MCF 10A (cell line): ENCODE measurements at regions not wholly inside any gene's neighbourhood (a gene's known extent, or its start where the extent isn't known, plus 50 kb on each side); places are given as distances from the start of the nearest gene placed in this dataset.
"Not testable (repeated sequence)": the region's sequence is repeated elsewhere in the genome, so short reads cannot be mapped to it uniquely, and the experiment has no call there.

Experiments
- BruUV-seq: library from RNA; stranded (reverse); fragments of 400-500 nt; replicated peaks from 2 replicates; lab custom pipeline; 2021; lab: Mats Ljungman, UMichigan
- CTCF ChIA-PET: fragments of 300-600 bp; sonication (Branson Sonifier 250); formaldehyde crosslinking; extraction: SDS; loops from one replicate; lab custom pipeline; 2021; ENCODE audit warnings: antibody characterized with exemption, inconsistent platforms; lab: Yijun Ruan, JAX
- POLR2A ChIA-PET: fragments of 300-600, 350-650 bp; sonication (Branson Sonifier 250); formaldehyde crosslinking; extraction: SDS; loops from one replicate; lab custom pipeline; 2020; ENCODE audit warnings: antibody characterized with exemption, inconsistent platforms; lab: Yijun Ruan, JAX
- DNase-seq: peaks from one replicate; pipeline ENCODE4 v3.0.0-alpha.2; 2018; ENCODE audit not compliant: unreplicated experiment
- H3K27ac Mint-ChIP-seq: one replicate; pipeline ENCODE4 v1.8.0; 2022; ENCODE audit warnings: mild to moderate bottlenecking, low read depth, mixed read lengths; ENCODE audit not compliant: unreplicated experiment
- H3K27me3 Mint-ChIP-seq: one replicate; pipeline ENCODE4 v1.8.0; 2022; ENCODE audit warnings: mixed read lengths; ENCODE audit not compliant: insufficient read depth, unreplicated experiment
- H3K36me3 Mint-ChIP-seq: one replicate; pipeline ENCODE4 v1.8.0; 2022; ENCODE audit warnings: mild to moderate bottlenecking, moderate library complexity, mixed read lengths; ENCODE audit not compliant: insufficient read depth, unreplicated experiment
- H3K4me1 Mint-ChIP-seq: one replicate; pipeline ENCODE4 v1.8.0; 2022; ENCODE audit warnings: mixed read lengths; ENCODE audit not compliant: insufficient read depth, unreplicated experiment
- H3K4me3 Mint-ChIP-seq: one replicate; pipeline ENCODE4 v1.8.0; 2022; ENCODE audit warnings: mild to moderate bottlenecking, moderate library complexity, mixed read lengths; ENCODE audit not compliant: unreplicated experiment
- H3K9me3 Mint-ChIP-seq: one replicate; pipeline ENCODE4 v1.8.0; 2022; ENCODE audit warnings: mixed read lengths; ENCODE audit not compliant: unreplicated experiment
- intact Hi-C: fragments of 100-400 bp; cut with micrococcal nuclease; formaldehyde crosslinking; loops from 2 replicates; pipeline ENCODE4 v1.14.1; 2022
- TF ChIP-seq, protein P1 (sequence below): fragments of 200-600 bp; IDR thresholded peaks from one replicate; pipeline ENCODE4 v1.8.0; 2022; ENCODE audit warnings: antibody characterized with exemption, mild to moderate bottlenecking; ENCODE audit not compliant: unreplicated experiment

DNA sequence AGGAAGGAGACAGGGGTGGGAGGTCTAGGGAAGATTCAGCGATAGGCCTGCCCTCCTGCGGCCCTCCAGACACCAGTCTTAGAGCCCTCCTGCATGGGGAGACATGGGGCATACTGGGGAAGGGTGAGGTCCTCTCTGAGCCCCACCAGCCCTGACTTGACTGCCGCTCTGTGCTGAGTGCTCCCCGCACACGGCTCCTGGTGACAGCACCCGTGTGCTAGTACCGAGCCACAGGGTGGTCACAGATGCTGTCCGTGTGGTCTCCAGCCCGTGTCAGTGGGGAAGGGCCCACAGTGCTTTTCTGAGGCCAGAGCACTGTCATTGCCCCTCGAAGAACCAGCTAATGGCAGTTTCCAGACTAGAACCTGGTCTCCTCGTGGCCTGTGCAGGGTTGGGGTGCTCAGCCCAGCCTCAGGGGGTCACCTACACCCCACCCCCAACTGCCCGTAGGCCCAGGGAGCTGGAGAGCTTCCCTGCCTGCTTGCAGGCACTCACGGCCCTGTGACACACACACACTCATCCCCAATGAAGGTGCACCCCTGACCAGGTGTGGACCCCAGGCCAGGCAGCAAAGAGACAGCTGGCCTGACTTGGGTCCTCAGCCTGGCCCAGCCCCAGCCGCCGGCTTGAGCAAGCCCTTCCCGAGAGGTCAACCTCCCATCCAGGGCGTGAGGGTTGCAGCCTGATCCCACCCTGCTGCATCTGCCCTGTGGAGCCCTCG lies 86.0 kb upstream of the RET start:
- H3K27ac Mint-ChIP-seq, result no peak overlapping the region
- H3K27me3 Mint-ChIP-seq, result no peaks in the 10 kb centered on the region
- CTCF ChIA-PET, result no interaction called here
- H3K4me1 Mint-ChIP-seq, result no peaks in the 10 kb centered on the region
- peaks cover 9% of the 10 kb centered on the region for H3K9me3 Mint-ChIP-seq
- no peak overlapping the region for H3K4me3 Mint-ChIP-seq
- H3K36me3 Mint-ChIP-seq, result no peaks in the 10 kb centered on the region
- no peak for DNase-seq
- POLR2A ChIA-PET, result no interaction called here
- no TSS peak for BruUV-seq
- intact Hi-C loops, result no loop called here
- TF ChIP-seq, protein P1, sequence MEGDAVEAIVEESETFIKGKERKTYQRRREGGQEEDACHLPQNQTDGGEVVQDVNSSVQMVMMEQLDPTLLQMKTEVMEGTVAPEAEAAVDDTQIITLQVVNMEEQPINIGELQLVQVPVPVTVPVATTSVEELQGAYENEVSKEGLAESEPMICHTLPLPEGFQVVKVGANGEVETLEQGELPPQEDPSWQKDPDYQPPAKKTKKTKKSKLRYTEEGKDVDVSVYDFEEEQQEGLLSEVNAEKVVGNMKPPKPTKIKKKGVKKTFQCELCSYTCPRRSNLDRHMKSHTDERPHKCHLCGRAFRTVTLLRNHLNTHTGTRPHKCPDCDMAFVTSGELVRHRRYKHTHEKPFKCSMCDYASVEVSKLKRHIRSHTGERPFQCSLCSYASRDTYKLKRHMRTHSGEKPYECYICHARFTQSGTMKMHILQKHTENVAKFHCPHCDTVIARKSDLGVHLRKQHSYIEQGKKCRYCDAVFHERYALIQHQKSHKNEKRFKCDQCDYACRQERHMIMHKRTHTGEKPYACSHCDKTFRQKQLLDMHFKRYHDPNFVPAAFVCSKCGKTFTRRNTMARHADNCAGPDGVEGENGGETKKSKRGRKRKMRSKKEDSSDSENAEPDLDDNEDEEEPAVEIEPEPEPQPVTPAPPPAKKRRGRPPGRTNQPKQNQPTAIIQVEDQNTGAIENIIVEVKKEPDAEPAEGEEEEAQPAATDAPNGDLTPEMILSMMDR, result no peak

DNA sequence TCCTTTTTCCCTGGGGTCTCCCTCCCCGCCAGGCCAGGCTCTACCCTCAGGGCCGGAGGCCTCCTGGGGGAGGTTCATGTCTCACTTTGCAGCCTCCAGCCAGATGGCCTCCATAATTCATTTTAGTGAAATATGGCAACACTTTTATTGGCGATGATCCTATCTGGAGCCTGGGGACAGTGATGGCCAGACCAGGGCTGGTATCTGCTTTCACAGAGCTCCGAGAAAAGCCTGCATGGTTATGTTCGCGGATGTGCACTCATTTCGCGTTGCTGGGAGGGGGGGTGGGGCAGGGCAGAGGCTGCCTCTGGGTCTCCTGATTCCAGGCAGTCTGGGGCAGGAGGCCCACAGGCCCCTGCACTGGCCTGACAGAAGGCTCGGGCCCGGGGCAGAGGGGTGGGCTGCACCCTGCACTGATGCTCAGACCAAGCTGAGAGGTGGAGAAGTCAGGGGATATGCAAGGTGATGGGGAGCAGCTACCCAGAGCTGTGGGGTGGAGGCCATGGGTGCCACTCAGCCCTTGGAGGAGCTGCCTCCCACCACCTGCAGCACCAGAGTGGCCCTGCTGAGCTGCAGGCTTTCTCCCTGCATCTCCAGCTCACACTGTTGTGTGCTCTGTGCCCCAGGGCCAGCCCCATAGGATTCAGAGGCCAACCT lies 85.3 kb upstream of the RET start:
- Mint-ChIP-seq H3K9me3 (peaks cover 9% of the 10 kb centered on the region), H3K4me3 (no peak overlapping the region), H3K27me3 (no peaks in the 10 kb centered on the region), H3K36me3 (no peaks in the 10 kb centered on the region), H3K4me1 (no peaks in the 10 kb centered on the region), H3K27ac (no peak overlapping the region)
- no TSS peak for BruUV-seq
- no peak for DNase-seq
- CTCF ChIA-PET, result interaction anchor here (1.1 kb wide), 1 partner anchor 16 kb away, joined by 4 read pairs; no protein-coding TSS in a partner anchor
- intact Hi-C loops, result no loop called here
- POLR2A ChIA-PET, result no interaction called here
- TF ChIP-seq, protein P1, result no peak

DNA sequence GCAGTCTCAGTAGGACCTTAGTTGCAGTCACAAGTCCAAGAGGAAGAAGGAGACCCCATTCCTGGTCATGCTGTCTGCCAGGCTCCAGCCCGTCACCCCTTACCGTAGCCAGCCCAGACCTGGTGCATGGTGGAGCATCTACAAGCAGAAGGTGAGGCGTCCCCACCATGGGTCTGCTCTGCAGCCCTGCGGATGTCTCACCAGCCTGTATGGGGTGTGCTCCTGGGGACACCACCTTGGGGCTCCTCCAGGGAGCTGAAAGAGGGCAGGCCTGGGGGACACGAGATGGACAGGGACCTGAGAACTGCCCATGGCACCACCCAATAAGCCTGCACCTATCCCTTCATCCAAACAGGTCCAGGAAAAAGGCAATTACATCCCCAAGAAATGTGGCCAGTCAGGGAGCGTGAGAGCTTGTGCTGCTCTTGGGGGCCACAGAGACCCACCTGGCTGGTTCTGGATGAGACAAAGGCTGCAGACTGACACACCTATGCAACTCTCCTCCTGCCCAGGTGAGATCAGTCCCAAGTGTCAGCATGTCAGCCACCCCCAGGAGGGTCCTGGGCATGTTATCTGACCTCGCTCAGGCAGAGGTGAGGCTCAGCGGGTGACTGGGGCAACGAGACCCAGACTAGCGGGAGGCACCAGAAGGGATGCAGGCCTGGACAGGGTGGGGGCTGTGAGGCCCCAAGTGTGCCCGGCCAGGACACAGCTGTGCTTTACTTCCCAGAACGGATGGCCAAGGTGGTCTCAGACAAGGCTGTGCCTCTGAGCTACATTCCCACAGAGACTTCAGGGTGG lies 84.5 kb upstream of the RET start:
- TF ChIP-seq, protein P1, result no peak
- Mint-ChIP-seq H3K27ac (no peak overlapping the region), H3K4me1 (no peaks in the 10 kb centered on the region), H3K36me3 (no peaks in the 10 kb centered on the region), H3K9me3 (peaks cover 9% of the 10 kb centered on the region), H3K4me3 (no peak overlapping the region), H3K27me3 (no peaks in the 10 kb centered on the region)
- no TSS peak for BruUV-seq
- DNase-seq, result no peak
- ChIA-PET POLR2A (no interaction called here), CTCF (interaction anchor here (0.6 to 1.1 kb wide), 2 partner anchors 17 to 364 kb away, joined by 3 to 4 read pairs; no protein-coding TSS in a partner anchor)
- intact Hi-C loops, result no loop called here

DNA sequence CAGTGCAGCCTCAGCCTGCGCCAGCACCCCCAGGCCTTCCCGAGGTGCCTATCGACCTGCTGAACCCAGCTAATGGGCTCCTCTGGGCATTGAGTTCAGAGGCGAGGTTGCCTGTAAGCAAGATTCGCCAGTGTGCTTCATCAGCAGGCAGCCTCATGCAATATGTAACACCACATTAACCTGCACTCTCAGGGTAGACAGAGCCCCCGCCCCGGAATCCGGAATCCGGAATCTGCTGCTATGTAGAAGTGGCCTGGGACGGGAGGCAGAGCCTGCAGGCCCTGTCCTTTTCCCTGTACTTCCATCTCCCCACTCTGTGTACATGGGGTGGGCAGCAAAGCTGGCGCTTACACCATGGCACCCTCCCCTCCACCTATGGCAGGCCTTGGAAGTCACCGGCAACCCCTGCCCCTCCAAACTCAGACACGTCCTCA lies 83.9 kb upstream of the RET start:
- intact Hi-C loops, result no loop called here
- Mint-ChIP-seq H3K27me3 (no peaks in the 10 kb centered on the region), H3K9me3 (peaks cover 9% of the 10 kb centered on the region), H3K36me3 (no peaks in the 10 kb centered on the region), H3K4me3 (no peak overlapping the region), H3K27ac (no peak overlapping the region), H3K4me1 (no peaks in the 10 kb centered on the region)
- POLR2A ChIA-PET, result no interaction called here
- TF ChIP-seq, protein P1, result no peak
- CTCF ChIA-PET, result interaction anchor here (0.6 kb wide), 1 partner anchor 363 kb away, joined by 3 read pairs; no protein-coding TSS in a partner anchor
- no peak for DNase-seq
- no TSS peak for BruUV-seq

DNA sequence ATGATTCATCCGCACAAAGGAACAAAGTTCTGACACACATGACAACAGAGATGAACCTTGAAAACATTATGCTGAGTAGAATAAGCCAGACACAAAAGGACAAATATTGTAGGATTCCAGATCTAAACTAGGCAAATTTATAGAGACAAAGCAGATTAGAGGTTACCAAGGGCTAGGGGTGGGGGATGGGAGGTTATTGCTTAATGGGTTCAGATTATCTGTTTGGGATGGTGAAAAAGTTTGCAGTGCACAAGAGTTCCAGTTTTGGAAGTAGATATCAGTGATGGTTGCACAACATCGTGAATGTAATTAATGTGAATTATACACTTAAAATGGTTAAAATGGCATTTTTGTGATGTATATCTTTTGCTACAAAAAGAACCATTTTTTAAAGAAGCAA lies 82.0 kb upstream of the RET start:
- BruUV-seq, H3K27ac Mint-ChIP-seq, H3K9me3 Mint-ChIP-seq, H3K27me3 Mint-ChIP-seq, CTCF ChIA-PET, H3K4me1 Mint-ChIP-seq, H3K36me3 Mint-ChIP-seq, DNase-seq, H3K4me3 Mint-ChIP-seq, intact Hi-C loops, POLR2A ChIA-PET: not testable (repeated sequence)
